Skeletal muscle satellite cell (primary cell): ENCODE measurements at regions not wholly inside any gene's neighbourhood (a gene's known extent, or its start where the extent isn't known, plus 50 kb on each side); places are given as distances from the start of the nearest gene placed in this dataset.
"Not testable (repeated sequence)": the region's sequence is repeated elsewhere in the genome, so short reads cannot be mapped to it uniquely, and the experiment has no call there.

Experiments
- H3K27me3 ChIP-seq: 2 replicates; pipeline ENCODE4 v1.7.0; 2013; ENCODE audit warnings: low read length; ENCODE audit not compliant: control insufficient read depth, insufficient read depth
- H3K36me3 ChIP-seq: 2 replicates; pipeline ENCODE4 v1.7.0; 2013; ENCODE audit warnings: mild to moderate bottlenecking, control low read depth, low read length; ENCODE audit not compliant: insufficient read depth
- H3K4me1 ChIP-seq: 2 replicates; pipeline ENCODE4 v1.7.0; 2013; ENCODE audit warnings: low read length; ENCODE audit not compliant: control insufficient read depth, insufficient read depth
- H3K4me2 ChIP-seq: 2 replicates; pipeline ENCODE4 v1.7.0; 2013; ENCODE audit warnings: mild to moderate bottlenecking, low read length
- H3K4me3 ChIP-seq: 2 replicates; pipeline ENCODE4 v1.7.0; 2013; ENCODE audit warnings: low read length
- H3K9ac ChIP-seq: 2 replicates; pipeline ENCODE4 v1.7.0; 2013; ENCODE audit warnings: mild to moderate bottlenecking, low read depth, low read length, moderate library complexity
- H3K9me3 ChIP-seq: replicated peaks from 2 replicates; pipeline ENCODE4 v1.7.0; 2013; ENCODE audit warnings: mild to moderate bottlenecking, control low read depth, low read length

DNA sequence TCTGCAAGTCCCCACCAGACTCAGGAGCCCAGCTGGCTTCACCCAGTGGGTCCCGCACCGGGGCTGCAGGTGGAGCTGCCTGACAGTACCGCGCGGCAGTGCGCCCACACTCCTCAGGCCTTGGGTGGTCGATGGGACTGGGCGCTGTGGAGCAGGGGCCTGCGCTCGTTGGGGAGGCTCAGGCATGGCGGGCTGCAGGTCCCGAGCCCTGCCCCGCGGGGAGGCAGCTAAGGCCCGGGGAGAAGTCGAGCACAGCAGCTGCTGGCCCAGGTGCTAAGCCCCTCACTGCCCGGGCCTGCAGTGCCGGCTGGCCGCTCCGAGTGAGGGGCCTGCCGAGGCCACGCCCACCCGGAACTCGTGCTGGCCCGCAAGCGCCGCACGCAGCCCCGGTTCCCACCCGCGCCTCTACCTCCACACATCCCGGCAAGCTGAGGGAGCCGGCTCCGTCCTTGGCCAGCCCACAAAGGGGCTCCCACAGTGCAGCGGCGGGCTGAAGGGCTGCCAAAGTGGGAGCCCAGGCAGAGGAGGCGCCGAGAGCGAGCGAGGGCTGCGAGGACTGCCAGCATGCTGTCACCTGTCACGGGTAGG is 2021.7 kb upstream of the LRRTM1 start:
- not testable (repeated sequence) for H3K27me3 ChIP-seq, H3K9ac ChIP-seq, H3K36me3 ChIP-seq, H3K4me2 ChIP-seq, H3K4me3 ChIP-seq, H3K4me1 ChIP-seq, H3K9me3 ChIP-seq

DNA sequence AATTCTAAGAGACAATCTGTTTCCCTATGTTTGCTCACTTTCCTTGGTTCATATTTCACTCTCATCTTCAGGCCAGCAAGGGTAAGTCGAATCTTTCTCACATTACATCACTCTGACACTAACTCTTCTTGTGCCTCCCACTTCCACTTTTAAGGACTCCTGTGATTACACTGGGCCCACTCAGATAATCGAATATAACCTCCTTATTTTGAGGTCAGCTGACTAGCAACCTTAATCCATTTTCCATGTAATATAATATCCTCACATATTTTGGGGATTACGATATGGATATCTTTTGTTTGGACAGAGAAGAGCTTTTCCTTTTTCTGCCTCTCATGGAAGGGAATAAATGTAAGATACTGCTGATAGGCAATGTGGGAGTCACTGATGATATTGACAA is 2015.7 kb upstream of the LRRTM1 start:
- H3K4me2 ChIP-seq, result peak overlapping the region; percentile 38
- no peak overlapping the region for H3K9ac ChIP-seq
- H3K9me3 ChIP-seq, result no peaks in the 10 kb centered on the region
- H3K4me3 ChIP-seq, result peak overlapping the region; percentile 17
- no peaks in the 10 kb centered on the region for H3K36me3 ChIP-seq
- H3K27me3 ChIP-seq, result no peaks in the 10 kb centered on the region
- H3K4me1 ChIP-seq, result peaks cover 7% of the 10 kb centered on the region

DNA sequence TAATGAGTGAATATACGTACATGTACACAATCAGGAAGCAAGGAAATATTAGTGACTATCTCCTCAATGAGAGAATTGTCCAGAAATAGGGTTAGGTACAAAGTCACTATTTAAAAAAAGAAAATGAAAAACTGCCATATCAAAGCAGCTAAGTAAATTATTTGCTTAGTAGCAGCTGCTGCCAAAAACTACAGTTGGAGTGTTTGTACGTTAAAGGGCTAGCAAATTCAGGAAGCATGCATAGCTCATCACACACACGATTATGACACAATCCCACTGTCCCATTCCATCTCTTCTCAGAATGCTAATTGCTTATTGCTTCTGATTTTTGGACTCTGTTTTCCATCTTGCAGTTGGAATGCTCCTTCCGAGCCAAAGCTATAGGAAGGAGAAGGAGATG is 2012.5 kb upstream of the LRRTM1 start:
- Histone ChIP-seq H3K36me3 (no peaks in the 10 kb centered on the region), H3K4me2 (no peak overlapping the region), H3K27me3 (no peaks in the 10 kb centered on the region), H3K4me1 (peaks cover 7% of the 10 kb centered on the region), H3K4me3 (no peak overlapping the region), H3K9me3 (no peaks in the 10 kb centered on the region), H3K9ac (no peak overlapping the region)

DNA sequence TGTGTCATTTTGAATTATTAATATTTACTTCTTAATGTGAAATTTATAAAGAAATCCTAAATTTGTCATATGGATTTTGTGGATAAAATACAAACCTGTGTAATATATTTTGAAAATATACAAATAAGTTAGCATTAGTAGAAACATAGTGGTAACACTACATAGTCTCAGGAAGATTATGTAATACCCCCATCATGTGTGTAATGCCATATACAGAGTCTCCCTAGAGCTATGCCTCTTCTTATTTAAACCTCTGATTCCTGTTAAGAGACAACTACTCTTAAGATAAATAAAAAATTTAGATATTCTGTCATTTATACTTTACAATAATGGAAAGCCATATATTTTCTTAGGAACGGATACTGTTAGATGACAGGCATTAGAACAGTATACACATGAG is 2012.0 kb upstream of the LRRTM1 start:
- Histone ChIP-seq H3K4me1 (peaks cover 7% of the 10 kb centered on the region), H3K36me3 (no peaks in the 10 kb centered on the region), H3K4me3 (no peak overlapping the region), H3K27me3 (no peaks in the 10 kb centered on the region), H3K9ac (no peak overlapping the region), H3K4me2 (no peak overlapping the region), H3K9me3 (no peaks in the 10 kb centered on the region)

DNA sequence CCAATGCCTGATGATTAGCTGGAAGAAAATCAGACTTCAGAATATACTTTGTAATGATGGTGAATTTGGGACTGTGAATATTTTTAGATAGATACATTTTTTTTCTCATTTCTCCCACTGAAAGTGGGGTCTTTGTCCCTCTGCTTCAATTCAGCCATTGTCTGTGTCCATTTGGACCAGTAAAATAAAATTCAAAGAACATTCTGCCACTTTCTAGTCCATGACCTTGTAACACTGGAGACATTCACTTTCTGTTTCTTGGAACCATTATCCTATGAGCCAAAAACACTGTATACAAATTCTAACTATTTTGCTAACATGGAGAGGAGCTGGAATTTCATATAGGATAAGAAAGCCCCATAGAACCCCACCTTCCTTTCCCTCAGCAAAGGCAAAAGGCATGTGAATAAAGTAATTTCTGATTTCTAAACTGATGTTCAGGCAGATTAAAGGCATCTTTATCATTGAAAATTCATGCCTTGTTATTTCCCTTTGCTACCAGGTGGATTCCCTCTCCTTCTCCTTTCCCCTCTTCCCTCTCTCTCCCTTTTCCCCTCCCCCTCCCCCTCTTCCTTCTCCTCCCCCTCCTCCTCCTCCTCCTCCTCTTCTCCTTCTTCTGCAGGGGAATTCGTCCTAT is 2010.4 kb upstream of the LRRTM1 start:
- no peaks in the 10 kb centered on the region for H3K27me3 ChIP-seq
- no peak overlapping the region for H3K9ac ChIP-seq
- no peaks in the 10 kb centered on the region for H3K4me1 ChIP-seq

DNA sequence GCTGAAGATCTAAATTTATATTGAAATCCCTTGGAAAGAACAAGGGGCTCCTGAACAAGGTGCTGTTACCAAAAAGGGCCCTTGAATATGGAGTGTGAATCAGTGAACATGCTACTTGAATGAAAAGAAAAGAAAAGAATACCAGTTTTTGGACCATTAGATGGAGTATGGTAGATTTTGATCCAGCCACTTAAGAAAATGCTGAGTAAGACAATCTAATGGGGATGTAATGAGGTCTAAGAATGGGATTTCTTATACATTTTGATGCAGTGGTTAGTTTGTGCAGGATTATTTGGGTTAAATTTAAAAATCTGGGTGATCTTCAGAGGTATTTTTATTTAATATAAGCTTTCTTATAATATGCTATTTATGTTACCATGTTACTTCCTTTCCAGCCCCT is 2003.0 kb upstream of the LRRTM1 start:
- Histone ChIP-seq H3K9me3 (no peaks in the 10 kb centered on the region), H3K9ac (no peak overlapping the region), H3K27me3 (no peaks in the 10 kb centered on the region), H3K4me3 (no peak overlapping the region), H3K4me2 (no peak overlapping the region), H3K4me1 (no peaks in the 10 kb centered on the region), H3K36me3 (no peaks in the 10 kb centered on the region)

More for the DNA sequence above, 2010.4 kb upstream of the LRRTM1 start:
- H3K4me2 ChIP-seq, result no peak overlapping the region
- no peaks in the 10 kb centered on the region for H3K9me3 ChIP-seq
- no peaks in the 10 kb centered on the region for H3K36me3 ChIP-seq
- H3K4me3 ChIP-seq, result no peak overlapping the region

DNA sequence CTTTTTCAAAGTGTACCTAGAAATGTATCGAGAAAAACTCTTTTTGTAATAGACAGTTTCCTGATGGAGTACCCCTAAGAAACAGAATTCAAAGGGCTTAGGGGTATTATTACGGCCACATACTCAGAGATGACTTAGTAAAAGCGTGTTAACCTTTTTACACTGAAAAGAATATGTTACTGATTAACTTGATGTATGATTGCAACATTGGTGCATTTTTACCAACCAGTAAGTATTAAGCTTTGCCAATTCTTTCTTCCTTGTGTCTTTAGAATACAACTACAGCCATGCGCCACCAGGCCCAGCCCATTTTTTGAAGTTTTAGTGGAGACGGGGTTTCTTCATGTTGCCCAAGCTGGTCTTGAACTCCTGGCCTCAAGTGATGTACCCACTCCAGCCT is 1997.0 kb upstream of the LRRTM1 start:
- Histone ChIP-seq H3K9me3 (no peaks in the 10 kb centered on the region), H3K9ac (no peak overlapping the region), H3K27me3 (no peaks in the 10 kb centered on the region), H3K4me3 (no peak overlapping the region), H3K36me3 (no peaks in the 10 kb centered on the region), H3K4me2 (no peak overlapping the region), H3K4me1 (no peaks in the 10 kb centered on the region)

DNA sequence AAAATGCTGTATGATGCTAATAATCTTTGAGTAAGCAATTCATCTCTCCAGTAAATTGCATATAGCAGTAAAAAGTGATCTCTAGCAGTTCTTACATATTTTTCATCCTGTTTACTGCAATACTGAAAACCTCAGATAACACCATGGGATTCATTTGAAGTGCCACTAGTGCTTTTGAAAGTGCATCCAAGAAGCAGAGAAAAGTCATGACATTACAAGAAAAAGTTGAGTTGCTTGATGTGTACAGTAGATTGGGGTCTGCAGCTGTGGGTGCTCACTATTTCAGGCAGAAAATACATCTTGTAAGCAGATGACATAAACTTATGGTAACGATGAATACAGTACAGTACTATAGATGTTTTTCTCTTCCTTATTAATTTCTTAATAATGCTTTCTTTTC is 1984.9 kb upstream of the LRRTM1 start:
- H3K9me3 ChIP-seq, result no peaks in the 10 kb centered on the region
- no peaks in the 10 kb centered on the region for H3K4me1 ChIP-seq
- H3K27me3 ChIP-seq, result no peaks in the 10 kb centered on the region
- no peak overlapping the region for H3K9ac ChIP-seq
- H3K4me2 ChIP-seq, result no peak overlapping the region
- H3K36me3 ChIP-seq, result no peaks in the 10 kb centered on the region
- no peak overlapping the region for H3K4me3 ChIP-seq

DNA sequence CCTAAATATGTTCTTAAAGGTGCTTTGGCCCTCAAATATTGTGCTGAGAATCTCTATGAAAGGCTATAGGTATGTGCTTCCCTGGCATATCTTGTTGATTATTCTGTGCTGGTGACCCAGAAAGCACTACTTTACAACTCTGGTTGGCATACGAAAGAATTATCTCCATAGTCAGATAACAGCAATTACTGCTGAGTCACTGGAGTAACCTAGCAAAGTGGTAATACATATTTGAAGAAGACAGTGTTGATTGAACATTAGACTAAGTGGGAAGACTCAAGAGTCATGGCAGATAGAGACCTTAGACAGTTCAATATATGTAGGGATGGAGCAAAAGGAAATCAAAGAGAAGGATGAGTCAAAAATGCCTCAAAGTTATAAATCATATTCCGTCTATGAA is 1978.5 kb upstream of the LRRTM1 start:
- no peaks in the 10 kb centered on the region for H3K36me3 ChIP-seq
- no peaks in the 10 kb centered on the region for H3K27me3 ChIP-seq
- H3K4me3 ChIP-seq, result no peak overlapping the region
- H3K4me1 ChIP-seq, result no peaks in the 10 kb centered on the region
- H3K4me2 ChIP-seq, result no peak overlapping the region
- no peaks in the 10 kb centered on the region for H3K9me3 ChIP-seq
- no peak overlapping the region for H3K9ac ChIP-seq

DNA sequence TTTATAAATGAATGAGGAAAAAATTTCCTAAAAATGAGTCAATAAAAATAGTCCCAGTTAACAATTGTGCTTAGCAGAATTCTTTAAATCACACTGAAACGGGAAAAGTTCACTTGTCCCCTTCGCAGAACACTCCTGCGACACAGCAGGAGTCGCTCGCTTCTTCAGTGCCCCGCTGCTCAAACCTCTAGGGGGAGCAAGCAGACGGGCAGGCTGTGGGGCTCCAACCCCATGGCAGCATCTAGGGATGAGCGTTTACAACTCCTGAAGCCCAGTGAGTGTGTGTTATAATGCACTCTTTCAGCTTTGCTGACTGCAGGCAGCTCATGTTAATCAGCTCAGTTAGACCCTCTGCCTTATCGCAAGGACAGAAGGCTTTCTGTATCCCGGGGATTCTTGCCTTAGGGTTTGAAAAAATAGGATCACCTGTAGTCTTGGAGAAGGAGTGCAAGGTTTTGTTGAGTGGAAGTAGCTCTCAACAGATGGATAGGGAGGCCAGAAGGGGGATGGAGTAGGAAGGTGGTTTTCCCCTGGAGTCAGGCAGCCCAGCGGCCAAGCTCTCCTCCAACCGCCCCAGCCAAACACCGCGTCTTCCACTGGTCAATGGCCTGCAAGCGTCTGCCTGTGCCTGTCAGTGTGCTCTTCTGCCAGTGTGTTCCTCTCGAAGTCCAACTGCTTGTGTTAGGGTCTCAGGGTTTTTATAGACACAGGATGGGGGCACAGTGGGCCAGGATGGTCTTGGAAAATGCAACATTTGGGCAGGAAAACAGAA is 1977.7 kb upstream of the LRRTM1 start:
- no peak overlapping the region for H3K4me3 ChIP-seq
- H3K36me3 ChIP-seq, result no peaks in the 10 kb centered on the region
- no peaks in the 10 kb centered on the region for H3K27me3 ChIP-seq
- H3K4me1 ChIP-seq, result no peaks in the 10 kb centered on the region
- H3K4me2 ChIP-seq, result no peak overlapping the region
- H3K9me3 ChIP-seq, result no peaks in the 10 kb centered on the region
- no peak overlapping the region for H3K9ac ChIP-seq

DNA sequence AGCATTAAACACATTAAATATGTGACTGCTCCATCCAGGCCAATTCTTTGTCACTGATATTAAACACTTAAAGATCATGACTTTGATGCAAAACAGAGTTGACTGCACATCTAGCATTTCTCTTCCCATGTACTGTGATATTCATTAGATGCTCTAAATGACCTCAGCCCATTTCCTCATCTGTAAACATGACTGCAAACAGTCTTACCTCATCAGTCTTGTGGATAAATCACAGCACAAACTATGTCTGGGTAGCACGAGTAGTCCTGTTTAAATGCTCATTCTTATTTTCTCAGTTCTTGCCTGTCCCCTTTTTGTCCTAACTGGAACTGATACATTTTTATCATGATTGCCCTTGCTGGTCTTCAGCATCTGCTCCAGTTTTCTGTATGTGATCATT is 1974.8 kb upstream of the LRRTM1 start:
- Histone ChIP-seq H3K36me3 (no peaks in the 10 kb centered on the region), H3K4me1 (no peaks in the 10 kb centered on the region), H3K9ac (no peak overlapping the region), H3K9me3 (no peaks in the 10 kb centered on the region), H3K4me3 (no peak overlapping the region), H3K4me2 (no peak overlapping the region), H3K27me3 (no peaks in the 10 kb centered on the region)

DNA sequence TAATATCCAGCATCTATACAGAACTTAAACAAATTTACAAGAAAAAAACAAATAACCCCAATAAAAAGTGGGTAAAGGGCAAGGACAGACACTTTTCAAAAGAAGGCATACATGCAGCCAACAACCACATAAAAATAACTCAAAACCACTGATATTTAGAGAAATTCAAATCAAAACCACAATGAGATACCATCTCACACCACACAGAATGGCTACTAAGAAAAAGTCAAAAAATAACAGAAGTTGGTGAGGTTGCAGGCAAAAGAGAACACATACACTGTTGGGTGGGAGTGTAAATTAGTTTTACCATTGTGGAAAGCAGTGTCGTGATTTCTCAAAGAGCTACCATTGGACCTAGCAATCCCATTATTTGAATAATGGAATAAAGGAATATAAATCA is 1973.9 kb upstream of the LRRTM1 start:
- H3K4me3 ChIP-seq, result no peak overlapping the region
- H3K27me3 ChIP-seq, result no peaks in the 10 kb centered on the region
- no peak overlapping the region for H3K4me2 ChIP-seq
- no peaks in the 10 kb centered on the region for H3K36me3 ChIP-seq
- no peaks in the 10 kb centered on the region for H3K9me3 ChIP-seq
- H3K9ac ChIP-seq, result no peak overlapping the region
- no peaks in the 10 kb centered on the region for H3K4me1 ChIP-seq
